Limb (tissue), 2 donors: ENCODE measurements at regions not wholly inside any gene's neighbourhood (a gene's known extent, or its start where the extent isn't known, plus 50 kb on each side); places are given as distances from the start of the nearest gene placed in this dataset.

Source experiments
- DNase-seq, 2 donors: peaks; one replicate each; pipeline ENCODE4 v3.0.0-alpha.2; 2016; ENCODE audit errors: extremely low spot score in 2 of 2

DNA sequence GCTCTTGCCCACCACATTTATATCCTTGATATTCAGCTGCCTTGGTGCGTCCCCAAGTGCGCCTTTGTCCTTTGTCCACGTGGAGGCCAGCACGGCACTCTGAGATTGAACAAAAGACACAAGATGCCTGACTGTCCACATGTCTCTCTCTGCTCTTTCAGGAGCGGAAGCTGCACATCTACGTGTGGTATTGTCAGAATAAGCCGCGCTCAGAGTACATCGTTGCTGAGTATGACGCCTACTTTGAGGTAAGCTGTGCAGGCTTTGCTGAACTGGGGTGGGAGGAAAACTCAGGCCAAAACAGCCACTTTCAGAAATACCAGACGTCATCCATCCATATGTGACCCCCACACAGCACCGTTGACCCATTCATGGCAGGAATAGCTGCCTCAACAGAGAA, 72.0 kb upstream of the UMPS start:
- no peak for DNase-seq

DNA sequence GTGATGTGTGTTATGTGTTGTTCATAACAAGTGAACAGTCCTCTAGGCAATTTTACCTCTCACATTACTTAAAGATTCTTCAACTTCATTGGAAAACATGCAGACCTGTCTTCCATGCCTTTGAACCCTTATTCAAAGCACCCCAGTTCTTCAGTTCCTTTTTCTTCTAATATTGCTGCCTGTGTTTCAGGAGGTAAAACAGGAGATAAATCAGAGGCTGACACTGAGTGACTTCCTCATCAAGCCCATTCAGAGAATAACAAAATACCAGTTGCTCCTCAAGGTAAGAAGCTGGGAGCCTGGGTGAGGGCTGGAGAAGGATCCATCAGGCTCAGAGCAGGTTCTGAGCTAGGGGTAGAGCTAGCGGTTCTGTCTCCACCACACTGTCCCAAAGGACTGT, 71.1 kb upstream of the UMPS start:
- DNase-seq, result no peak

DNA sequence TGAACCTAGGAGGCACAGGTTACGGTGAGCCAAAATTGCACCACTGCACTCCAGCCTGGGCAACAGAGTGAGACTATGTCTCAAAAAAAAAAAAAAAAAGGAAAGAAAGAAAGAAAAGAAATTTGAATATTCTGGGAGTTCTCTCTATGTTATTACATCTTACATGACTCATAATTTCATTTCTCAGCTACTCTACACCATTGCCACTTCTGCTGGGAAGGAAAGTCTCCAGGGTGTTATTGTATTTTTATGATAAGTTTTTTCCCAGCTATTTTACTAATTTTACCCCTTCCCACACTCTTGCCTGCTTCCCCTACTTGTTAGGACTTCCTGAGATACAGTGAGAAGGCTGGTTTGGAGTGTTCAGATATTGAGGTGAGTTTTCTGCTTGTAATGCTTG, 69.7 kb upstream of the UMPS start:
- no peak for DNase-seq

DNA sequence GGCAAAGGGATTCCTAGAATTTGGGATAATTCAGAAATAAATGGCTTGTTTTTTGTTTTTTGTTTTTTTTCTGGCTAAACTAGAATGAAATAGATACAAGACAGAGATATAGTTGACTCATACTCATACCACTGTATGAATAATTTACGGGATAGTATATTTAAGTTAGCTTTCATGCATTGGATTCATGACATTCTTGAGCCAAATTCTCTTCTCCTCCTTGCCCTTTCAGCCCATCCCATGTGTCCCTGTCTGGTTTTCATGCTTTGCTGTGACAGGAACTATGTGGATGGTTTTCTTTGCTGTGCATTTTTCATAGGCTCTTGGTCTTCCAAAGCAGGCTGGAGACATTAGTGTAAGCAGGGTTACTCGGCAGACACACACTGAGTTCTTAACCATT, 66.6 kb upstream of the UMPS start:
- no peak for DNase-seq

DNA sequence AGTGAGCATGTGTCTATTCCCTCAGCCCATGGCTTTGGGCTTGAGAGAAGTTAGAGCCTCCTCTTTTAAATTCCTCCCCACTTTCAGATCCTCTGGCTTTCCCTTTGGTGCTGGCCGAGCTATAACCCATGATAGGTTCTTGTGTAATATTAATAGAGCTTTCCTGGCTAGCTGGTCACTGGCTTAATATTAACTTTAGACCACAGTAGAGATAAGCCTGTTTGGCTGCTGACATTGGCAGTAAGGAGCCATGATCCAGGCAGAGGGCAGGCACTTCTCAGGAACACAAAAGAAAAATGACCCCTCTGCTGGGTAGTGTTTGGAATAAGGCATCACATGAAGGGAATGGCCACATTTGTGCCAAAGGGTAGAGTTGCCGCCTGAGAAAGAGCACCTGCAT, 65.4 kb upstream of the UMPS start:
- DNase-seq, result no peak

DNA sequence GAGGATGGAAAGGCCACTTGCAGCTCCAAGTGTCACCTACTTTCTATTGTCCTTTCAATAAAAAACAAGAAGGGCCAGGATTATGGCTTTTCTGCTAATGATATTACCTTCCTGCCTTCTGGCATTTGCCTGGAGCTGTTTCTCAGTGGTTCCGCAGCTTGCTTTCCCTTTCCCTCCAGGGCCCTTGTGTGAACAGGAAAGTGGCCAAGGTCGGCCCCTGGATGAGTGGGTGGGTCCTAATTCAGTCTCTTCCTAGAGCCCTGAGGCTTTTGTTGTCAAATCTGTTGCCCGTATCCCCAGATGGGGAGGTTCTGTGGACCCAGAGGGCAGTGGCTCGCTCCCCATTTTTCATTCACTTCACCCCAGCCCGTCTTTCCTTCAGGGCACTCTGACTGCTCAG, 64.2 kb upstream of the UMPS start:
- DNase-seq, result no peak

DNA sequence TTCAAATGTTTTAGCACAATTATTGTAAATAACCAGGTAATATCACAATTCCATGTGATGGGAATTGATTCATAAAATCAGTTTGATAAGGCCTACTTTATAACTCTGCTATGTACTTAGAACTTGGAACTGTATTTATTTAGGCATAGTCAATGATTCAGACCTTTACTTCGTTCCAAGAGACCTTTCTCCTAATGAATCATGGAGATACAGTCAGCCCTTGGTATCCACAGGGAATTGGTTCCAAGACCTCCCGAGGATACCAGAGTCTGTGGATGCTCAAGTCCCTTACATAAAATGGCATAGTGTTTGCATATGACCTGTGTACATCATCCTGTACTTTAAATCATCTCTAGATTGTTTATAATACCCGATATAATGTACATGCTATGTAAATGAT, 60.8 kb upstream of the UMPS start:
- no peak for DNase-seq

DNA sequence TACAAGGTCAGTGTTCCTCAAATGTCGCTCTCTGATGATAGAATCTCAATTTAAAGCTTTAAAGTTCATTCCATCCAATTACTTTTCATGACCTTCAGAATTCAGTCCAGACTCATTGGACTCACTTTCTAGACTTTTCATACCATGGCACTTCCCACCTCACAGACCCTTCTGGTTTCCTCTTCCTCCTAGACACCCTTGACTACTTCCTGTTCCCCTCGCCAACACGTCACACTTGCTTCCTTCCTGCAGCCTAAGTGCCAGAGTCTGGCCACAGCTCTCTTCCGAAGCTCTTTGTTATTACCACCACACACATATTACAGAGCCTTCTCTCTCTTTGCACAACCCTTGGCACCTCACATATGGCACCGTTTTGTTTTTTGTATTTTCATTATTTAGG, 59.1 kb upstream of the UMPS start:
- no peak for DNase-seq

DNA sequence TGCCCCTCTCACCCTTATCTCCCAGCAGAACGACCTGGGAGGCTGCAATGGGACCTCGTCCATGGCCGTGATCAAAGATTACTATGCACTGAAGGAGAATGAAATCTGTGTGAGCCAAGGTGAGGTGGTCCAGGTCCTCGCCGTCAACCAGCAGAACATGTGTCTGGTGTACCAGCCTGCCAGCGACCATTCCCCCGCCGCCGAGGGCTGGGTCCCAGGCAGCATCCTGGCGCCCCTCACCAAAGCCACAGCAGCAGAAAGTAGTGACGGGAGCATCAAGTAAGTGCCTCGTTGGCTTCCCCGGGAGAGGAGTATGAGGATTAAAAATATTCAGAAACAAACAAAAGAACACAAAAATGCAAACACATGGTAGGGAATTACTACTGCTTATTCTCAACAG, 55.9 kb upstream of the UMPS start:
- DNase-seq, result no peak

DNA sequence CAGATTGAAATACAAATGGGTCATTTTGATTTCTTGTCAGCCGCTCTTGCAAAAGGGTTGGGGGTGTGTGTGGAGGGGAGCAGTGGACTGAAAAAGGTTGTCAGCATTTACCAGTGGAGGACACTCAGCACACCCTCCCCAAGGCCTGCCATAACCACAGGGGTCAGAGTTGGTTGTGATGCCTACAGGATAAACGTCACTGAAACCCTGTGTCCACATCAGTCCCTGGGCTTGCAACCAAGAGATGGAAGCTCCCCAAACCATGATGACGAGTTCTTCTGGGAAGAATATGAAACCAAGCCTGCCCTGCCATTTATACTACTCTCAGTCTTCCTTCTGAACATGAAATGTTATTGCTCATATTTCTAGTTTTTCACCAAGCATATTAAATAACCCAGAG, 54.0 kb upstream of the UMPS start:
- no peak for DNase-seq

DNA sequence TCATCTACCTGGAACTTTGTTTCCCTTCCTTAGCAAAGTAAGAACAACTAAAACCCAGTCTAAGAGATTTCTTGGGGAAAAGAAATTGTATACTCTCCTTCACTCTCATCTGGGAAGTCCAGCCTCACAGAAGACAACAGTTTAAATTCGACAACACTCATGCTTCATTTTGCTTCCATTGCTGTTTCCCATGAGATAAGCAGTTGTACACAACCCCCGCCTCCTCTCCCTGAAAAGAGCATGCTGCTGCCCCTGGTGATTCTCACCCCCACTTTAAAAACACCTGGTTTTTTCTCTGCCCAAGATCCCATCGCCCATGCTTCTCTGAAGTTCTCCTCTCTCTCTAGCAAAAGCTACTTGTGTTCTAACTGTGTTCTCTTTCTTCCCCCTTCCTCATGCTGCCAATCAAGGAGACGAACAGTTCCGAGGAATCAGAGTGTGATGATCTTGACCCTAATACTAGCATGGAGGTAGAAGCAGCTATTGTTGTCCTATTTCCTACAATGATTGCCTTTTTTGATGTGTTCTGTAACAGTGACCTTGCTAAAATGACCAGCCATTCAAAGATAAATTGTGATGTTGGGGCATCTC, 51.1 kb upstream of the UMPS start:
- DNase-seq, result no peak
